ENCODE measurements at regions not wholly inside any gene's neighbourhood (a gene's known extent, or its start where the extent isn't known, plus 50 kb on each side); places are given as distances from the start of the nearest gene placed in this dataset.
"Not testable (repeated sequence)": the region's sequence is repeated elsewhere in the genome, so short reads cannot be mapped to it uniquely, and the experiment has no call there.

DNA sequence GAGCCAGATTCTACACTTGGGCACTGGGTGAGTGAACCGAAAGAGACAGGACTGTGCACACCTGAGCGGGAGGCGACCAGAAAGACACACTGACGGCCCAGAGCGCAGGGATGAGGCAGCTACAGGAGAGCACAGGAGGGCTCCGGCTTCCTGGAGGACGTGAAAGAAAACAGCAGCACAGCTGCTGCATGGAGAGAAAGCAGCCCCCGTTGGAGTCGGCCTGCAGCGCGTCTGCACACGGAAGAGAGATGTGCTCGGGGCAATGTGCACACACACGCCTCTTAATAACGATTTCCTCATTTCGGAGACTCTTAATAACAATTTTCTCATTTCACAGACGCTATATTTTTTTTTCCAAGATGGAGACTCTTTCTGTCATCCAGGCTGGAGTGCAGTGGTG, 160.4 kb downstream of the CTTN start:
- ATAC-seq (ENCODE audit: insufficient read depth, low FRiP score) (no peak), DNase-seq (no peak)
- H3K9ac ChIP-seq (ENCODE audit: insufficient read depth in 1 of 2, low read length in 2 of 2), result no peak overlapping the region
- H3K27me3 ChIP-seq (ENCODE audit: control insufficient read depth in 3 of 3, insufficient read depth in 3 of 3, low read length in 2 of 3), result no peaks in the 10 kb centered on the region
- no peaks in the 10 kb centered on the region for H3K4me1 ChIP-seq (ENCODE audit: control insufficient read depth in 5 of 5, insufficient read depth in 5 of 5, low read length in 5 of 5)
- H3K36me3 ChIP-seq (ENCODE audit: control insufficient read depth in 4 of 4, insufficient read depth in 4 of 4, low read length in 4 of 4), result no peaks in the 10 kb centered on the region
- H3K9me3 ChIP-seq (ENCODE audit: control insufficient read depth in 4 of 4, insufficient read depth in 3 of 4, low read length in 3 of 4), result no peaks in the 10 kb centered on the region
- TF ChIP-seq, protein P1, sequence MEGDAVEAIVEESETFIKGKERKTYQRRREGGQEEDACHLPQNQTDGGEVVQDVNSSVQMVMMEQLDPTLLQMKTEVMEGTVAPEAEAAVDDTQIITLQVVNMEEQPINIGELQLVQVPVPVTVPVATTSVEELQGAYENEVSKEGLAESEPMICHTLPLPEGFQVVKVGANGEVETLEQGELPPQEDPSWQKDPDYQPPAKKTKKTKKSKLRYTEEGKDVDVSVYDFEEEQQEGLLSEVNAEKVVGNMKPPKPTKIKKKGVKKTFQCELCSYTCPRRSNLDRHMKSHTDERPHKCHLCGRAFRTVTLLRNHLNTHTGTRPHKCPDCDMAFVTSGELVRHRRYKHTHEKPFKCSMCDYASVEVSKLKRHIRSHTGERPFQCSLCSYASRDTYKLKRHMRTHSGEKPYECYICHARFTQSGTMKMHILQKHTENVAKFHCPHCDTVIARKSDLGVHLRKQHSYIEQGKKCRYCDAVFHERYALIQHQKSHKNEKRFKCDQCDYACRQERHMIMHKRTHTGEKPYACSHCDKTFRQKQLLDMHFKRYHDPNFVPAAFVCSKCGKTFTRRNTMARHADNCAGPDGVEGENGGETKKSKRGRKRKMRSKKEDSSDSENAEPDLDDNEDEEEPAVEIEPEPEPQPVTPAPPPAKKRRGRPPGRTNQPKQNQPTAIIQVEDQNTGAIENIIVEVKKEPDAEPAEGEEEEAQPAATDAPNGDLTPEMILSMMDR (IDR thresholded peaks at IDR 0.05; ENCODE audit: control extremely low read depth, extremely low read depth), result no peak
- 90 to 92% methylated on average over 17 of the region's 17 CpGs for WGBS, 2 donors
- no peak overlapping the region for H3K4me3 ChIP-seq
- H3K27ac ChIP-seq (ENCODE audit: low read depth in 1 of 2, low read length in 1 of 2), result no peak overlapping the region

DNA sequence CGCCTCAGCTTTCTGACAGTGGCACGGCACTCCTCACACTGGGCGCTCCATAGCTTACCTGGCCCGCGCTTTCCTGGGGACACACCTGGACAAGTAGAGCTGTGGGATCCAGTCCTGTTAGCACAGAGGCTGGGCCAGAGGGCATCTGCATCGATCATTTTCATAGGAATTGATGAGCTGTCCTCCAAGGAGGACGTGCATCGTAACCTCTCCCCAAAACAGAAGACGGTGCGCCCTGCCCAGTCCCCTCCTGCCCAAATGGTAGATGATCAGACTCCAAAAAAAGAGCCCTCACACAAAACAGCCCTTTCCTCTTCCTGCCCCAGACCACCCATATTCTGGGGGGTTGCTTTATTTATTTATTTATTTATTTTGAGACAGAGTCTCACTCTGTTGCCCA, 161.2 kb downstream of the CTTN start:
- Histone ChIP-seq H3K27me3 (ENCODE audit: control insufficient read depth in 3 of 3, insufficient read depth in 3 of 3, low read length in 2 of 3) (no peaks in the 10 kb centered on the region), H3K4me1 (ENCODE audit: control insufficient read depth in 5 of 5, insufficient read depth in 5 of 5, low read length in 5 of 5) (no peaks in the 10 kb centered on the region), H3K27ac (ENCODE audit: low read depth in 1 of 2, low read length in 1 of 2) (no peak overlapping the region), H3K4me3 (no peak overlapping the region), H3K36me3 (ENCODE audit: control insufficient read depth in 4 of 4, insufficient read depth in 4 of 4, low read length in 4 of 4) (no peaks in the 10 kb centered on the region), H3K9ac (ENCODE audit: insufficient read depth in 1 of 2, low read length in 2 of 2) (no peak overlapping the region), H3K9me3 (ENCODE audit: control insufficient read depth in 4 of 4, insufficient read depth in 3 of 4, low read length in 3 of 4) (no peaks in the 10 kb centered on the region)
- 88 to 94% methylated on average over 10 of the region's 10 CpGs for WGBS, 2 donors
- TF ChIP-seq, protein P1 (IDR thresholded peaks at IDR 0.05; ENCODE audit: control extremely low read depth, extremely low read depth), result no peak
- ATAC-seq (ENCODE audit: insufficient read depth, low FRiP score), result no peak
- DNase-seq, result no peak

DNA sequence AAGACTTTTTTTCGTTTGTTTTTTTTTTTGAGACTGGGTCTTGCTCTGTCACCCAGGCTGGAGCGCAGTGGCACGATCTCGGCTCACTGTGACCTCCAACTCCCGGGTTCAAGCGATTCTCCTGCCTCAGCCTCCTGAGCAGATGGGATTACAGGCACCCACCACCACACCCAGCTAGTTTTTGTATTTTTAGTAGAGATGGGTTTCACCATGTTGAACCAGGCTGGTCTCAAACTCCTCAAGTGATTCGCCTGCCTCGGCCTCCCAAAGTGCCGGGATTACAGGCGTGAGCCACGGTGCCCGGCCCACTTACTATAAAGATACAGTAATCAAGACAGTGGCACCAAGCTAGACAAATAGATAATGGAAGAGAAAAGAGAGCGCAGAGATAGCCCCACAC, 162.3 kb downstream of the CTTN start:
- WGBS, 2 donors, result 94 to 96% methylated on average over 13 of the region's 13 CpGs
- not testable (repeated sequence) for ATAC-seq (ENCODE audit: insufficient read depth, low FRiP score); H3K4me1 ChIP-seq (ENCODE audit: control insufficient read depth in 5 of 5, insufficient read depth in 5 of 5, low read length in 5 of 5); DNase-seq; H3K9ac ChIP-seq (ENCODE audit: insufficient read depth in 1 of 2, low read length in 2 of 2); H3K4me3 ChIP-seq; H3K36me3 ChIP-seq (ENCODE audit: control insufficient read depth in 4 of 4, insufficient read depth in 4 of 4, low read length in 4 of 4); H3K27ac ChIP-seq (ENCODE audit: low read depth in 1 of 2, low read length in 1 of 2); H3K27me3 ChIP-seq (ENCODE audit: control insufficient read depth in 3 of 3, insufficient read depth in 3 of 3, low read length in 2 of 3); H3K9me3 ChIP-seq (ENCODE audit: control insufficient read depth in 4 of 4, insufficient read depth in 3 of 4, low read length in 3 of 4)

DNA sequence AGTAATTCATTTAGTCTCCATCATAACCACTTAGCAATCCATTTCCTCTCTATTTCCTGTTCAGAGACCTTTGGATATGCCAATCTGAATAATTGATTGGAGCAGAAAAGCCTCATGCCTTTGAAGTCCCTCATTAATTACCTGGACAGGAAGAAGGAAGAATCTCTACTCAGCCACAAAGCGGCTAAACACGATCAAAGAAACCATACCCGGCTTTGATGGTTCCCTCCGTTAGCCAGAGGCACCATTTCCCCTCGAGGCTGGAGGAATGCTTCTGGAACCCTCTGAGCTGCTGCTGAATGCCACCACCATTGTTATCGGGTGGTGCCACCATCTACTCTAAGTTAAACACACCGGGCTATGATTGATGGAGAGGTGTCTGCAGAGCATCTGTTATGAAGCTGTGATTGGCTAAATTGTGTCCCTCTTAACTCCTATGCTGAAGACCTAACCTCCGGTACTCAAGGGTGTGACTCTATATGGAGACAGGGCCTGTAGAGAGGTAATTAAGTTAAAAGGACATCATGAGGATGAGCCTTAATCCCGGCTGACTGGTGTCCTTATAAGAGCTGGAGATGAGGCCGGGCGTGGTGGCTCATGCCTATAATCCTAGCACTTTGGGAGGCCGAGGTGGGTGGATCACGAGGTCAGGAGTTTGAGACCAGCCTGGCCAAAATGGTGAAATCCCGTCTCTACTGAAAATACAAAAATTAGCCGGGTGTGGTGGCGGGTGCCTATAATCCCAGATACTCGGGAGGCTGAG, 168.6 kb downstream of the CTTN start:
- no peak overlapping the region for H3K9ac ChIP-seq (ENCODE audit: insufficient read depth in 1 of 2, low read length in 2 of 2)
- H3K36me3 ChIP-seq (ENCODE audit: control insufficient read depth in 4 of 4, insufficient read depth in 4 of 4, low read length in 4 of 4), result no peaks in the 10 kb centered on the region
- WGBS, 2 donors, result 78 to 79% methylated on average over 17 of the region's 17 CpGs
- ATAC-seq (ENCODE audit: insufficient read depth, low FRiP score), result no peak
- DNase-seq, result no peak
- H3K27me3 ChIP-seq (ENCODE audit: control insufficient read depth in 3 of 3, insufficient read depth in 3 of 3, low read length in 2 of 3), result no peaks in the 10 kb centered on the region
- TF ChIP-seq, protein P1 (IDR thresholded peaks at IDR 0.05; ENCODE audit: control extremely low read depth, extremely low read depth), result no peak
- H3K27ac ChIP-seq (ENCODE audit: low read depth in 1 of 2, low read length in 1 of 2), result no peak overlapping the region
- no peak overlapping the region for H3K4me3 ChIP-seq
- peaks cover 0 to 12% (median 4%) of the 10 kb centered on the region in 5 donors for H3K4me1 ChIP-seq (ENCODE audit: control insufficient read depth in 5 of 5, insufficient read depth in 5 of 5, low read length in 5 of 5)
- no peaks in the 10 kb centered on the region for H3K9me3 ChIP-seq (ENCODE audit: control insufficient read depth in 4 of 4, insufficient read depth in 3 of 4, low read length in 3 of 4)

Measured in lung (tissue), 11 donors.